HG02970 (cell line): ENCODE measurements at regions not wholly inside any gene's neighbourhood (a gene's known extent, or its start where the extent isn't known, plus 50 kb on each side); places are given as distances from the start of the nearest gene placed in this dataset.

Experiments
- ATAC-seq: cut with Tn5 transposase; IDR thresholded peaks from one replicate; pipeline ENCODE4 v1.9.1; 2021; ENCODE audit warnings: mild to moderate bottlenecking, moderate library complexity, moderate number of reproducible peaks; ENCODE audit not compliant: unreplicated experiment, low FRiP score

GRCh38 chr2:21326152-21326551 is 202.4 kb downstream of the TDRD15 start:
- no peak for ATAC-seq

- no peak for ATAC-seq
Measured at GRCh38 chr2:21328177-21328576, 204.4 kb downstream of the TDRD15 start.

GRCh38 chr2:21330786-21331391 is 207.1 kb downstream of the TDRD15 start:
- ATAC-seq, result no peak

- ATAC-seq, result no peak
Measured at GRCh38 chr2:21331625-21332370, 208.0 kb downstream of the TDRD15 start.

GRCh38 chr2:21332993-21333625 is 209.3 kb downstream of the TDRD15 start:
- no peak for ATAC-seq

GRCh38 chr2:21333684-21334083 is 209.9 kb downstream of the TDRD15 start:
- ATAC-seq, result no peak

GRCh38 chr2:21346984-21347383 is 223.2 kb downstream of the TDRD15 start:
- no peak for ATAC-seq

GRCh38 chr2:21353879-21354679 is 230.3 kb downstream of the TDRD15 start:
- ATAC-seq, result no peak

GRCh38 chr2:21356086-21356856 is 232.5 kb downstream of the TDRD15 start:
- ATAC-seq, result no peak

- ATAC-seq, result no peak
Measured at GRCh38 chr2:21356857-21357255, 233.1 kb downstream of the TDRD15 start.

GRCh38 chr2:21358976-21359375 is 235.2 kb downstream of the TDRD15 start:
- no peak for ATAC-seq

GRCh38 chr2:21361384-21361783 is 237.6 kb downstream of the TDRD15 start:
- no peak for ATAC-seq

GRCh38 chr2:21361957-21362486 is 238.3 kb downstream of the TDRD15 start:
- no peak for ATAC-seq

- ATAC-seq, result no peak
Measured at GRCh38 chr2:21363364-21363763, 239.6 kb downstream of the TDRD15 start.

- no peak for ATAC-seq
Measured at GRCh38 chr2:21367421-21367820, 243.7 kb downstream of the TDRD15 start.

- no peak for ATAC-seq
Measured at GRCh38 chr2:21369787-21370186, 246.0 kb downstream of the TDRD15 start.

- no peak for ATAC-seq
Measured at GRCh38 chr2:21371499-21372003, 247.8 kb downstream of the TDRD15 start.

GRCh38 chr2:21372654-21373053 is 248.9 kb downstream of the TDRD15 start:
- ATAC-seq, result no peak

- ATAC-seq, result no peak
Measured at GRCh38 chr2:21376864-21377263, 253.1 kb downstream of the TDRD15 start.

- ATAC-seq, result no peak
Measured at GRCh38 chr2:21379140-21379539, 255.4 kb downstream of the TDRD15 start.
